H1 (cell line): ENCODE measurements at regions not wholly inside any gene's neighbourhood (a gene's known extent, or its start where the extent isn't known, plus 50 kb on each side); places are given as distances from the start of the nearest gene placed in this dataset.

ENCODE experiments used
- CTCF ChIA-PET: fragments of 300-600 bp; sonication (Branson Sonifier 250); formaldehyde crosslinking; loops from one replicate; lab custom pipeline; 2021; ENCODE audit not compliant: partially characterized antibody; lab: Charles Lee
- POLR2A ChIA-PET: fragments of 300-600 bp; sonication (Branson Sonifier 250); formaldehyde crosslinking; loops from one replicate; lab custom pipeline; 2021; ENCODE audit warnings: inconsistent platforms; ENCODE audit not compliant: partially characterized antibody; lab: Charles Lee
- DNase-seq, 2 experiments: peaks; one replicate each; pipeline versions ENCODE4 v3.0.0 to v3.0.0-alpha.2; 2010 to 2022; ENCODE audit warnings: low spot score in 2 of 2, low read depth in 1 of 2, mixed read lengths in 1 of 2
- FAIRE-seq: peaks from 2 replicates; lab custom pipeline; 2011; peaks lifted over from hg19 to GRCh38; lab: Jason Lieb, UNC
- H2AFZ ChIP-seq: 2 replicates; pipeline ENCODE4 v1.8.1; 2012; ENCODE audit warnings: low read length, inconsistent platforms
- H2AK5ac ChIP-seq: 2 replicates; pipeline ENCODE4 v1.6.1; 2013; ENCODE audit warnings: low read depth, low read length
- H2BK120ac ChIP-seq: replicated peaks from 2 replicates; pipeline ENCODE3; 2013; ENCODE audit warnings: low read depth, low read length, inconsistent platforms
- H2BK12ac ChIP-seq: 2 replicates; pipeline ENCODE4 v1.6.1; 2013; ENCODE audit warnings: low read depth, low read length
- H2BK15ac ChIP-seq: 2 replicates; pipeline ENCODE4 v1.6.1; 2013; ENCODE audit warnings: low read length
- H2BK20ac ChIP-seq: 2 replicates; pipeline ENCODE4 v1.6.1; 2013; ENCODE audit warnings: low read length
- H2BK5ac ChIP-seq: 2 replicates; pipeline ENCODE4 v1.6.1; 2013; ENCODE audit warnings: low read depth, low read length
- H3K14ac ChIP-seq: 2 replicates; pipeline ENCODE4 v1.6.1; 2013; ENCODE audit warnings: inconsistent platforms; ENCODE audit not compliant: insufficient read length
- H3K18ac ChIP-seq: 2 replicates; pipeline ENCODE4 v1.6.1; 2013; ENCODE audit warnings: low read length; ENCODE audit errors: extremely low read depth
- H3K23ac ChIP-seq: 2 replicates; pipeline ENCODE4 v1.6.1; 2013; ENCODE audit warnings: inconsistent platforms; ENCODE audit not compliant: insufficient read length
- H3K23me2 ChIP-seq: 2 replicates; pipeline ENCODE4 v1.6.1; 2013; ENCODE audit warnings: low read depth, low read length
- H3K27ac ChIP-seq: 2 replicates; pipeline ENCODE4 v1.6.1; 2011; ENCODE audit warnings: low read depth, low read length, inconsistent platforms
- H3K27me3 ChIP-seq, 4 experiments: replicated peaks in 1 of 4; 1 replicate in 1 of 4; 2 replicates in 3 of 4; pipeline versions ENCODE4 v1.6.1 to v1.8.1; 2011 to 2013; ENCODE audit warnings: low read length in 3 of 4, mild to moderate bottlenecking in 3 of 4, inconsistent platforms in 2 of 4, mixed read lengths in 2 of 4, moderate library complexity in 1 of 4; ENCODE audit not compliant: control insufficient read depth in 3 of 4, insufficient read depth in 3 of 4; ENCODE audit errors: extremely low read depth in 1 of 4
- H3K36me3 ChIP-seq, 4 experiments: 2 replicates each; pipeline versions ENCODE4 v1.6.1 to v1.8.1; 2011 to 2013; ENCODE audit warnings: mild to moderate bottlenecking in 4 of 4, low read length in 3 of 4, moderate library complexity in 2 of 4, control low read depth in 1 of 4, inconsistent platforms in 1 of 4; ENCODE audit not compliant: insufficient read depth in 4 of 4, control insufficient read depth in 2 of 4
- H3K4ac ChIP-seq: replicated peaks from 2 replicates; pipeline ENCODE3; 2013; ENCODE audit warnings: low read length, low read depth, mixed read lengths, inconsistent platforms; ENCODE audit not compliant: insufficient read length
- H3K4me1 ChIP-seq, 4 experiments: replicated peaks in 1 of 4; 1 replicate in 1 of 4; 2 replicates in 3 of 4; pipeline versions ENCODE4 v1.6.1 to v1.8.1; 2011 to 2013; ENCODE audit warnings: low read length in 3 of 4, inconsistent platforms in 2 of 4, mixed read lengths in 1 of 4; ENCODE audit not compliant: insufficient read depth in 4 of 4, control insufficient read depth in 3 of 4
- H3K4me2 ChIP-seq, 2 experiments: 2 replicates each; pipeline versions ENCODE4 v1.6.1 to v1.8.1; 2011 to 2013; ENCODE audit warnings: low read depth in 2 of 2, low read length in 2 of 2, control low read depth in 1 of 2, inconsistent platforms in 1 of 2, mild to moderate bottlenecking in 1 of 2; ENCODE audit not compliant: insufficient read depth in 1 of 2
- H3K4me3 ChIP-seq, 4 experiments: fragments of 200-600, 300-600 bp in 1 of 4; sonication (generic), shearing (Covaris generic), sonication (Bioruptor Twin) in 1 of 4; 2 replicates each; pipeline versions ENCODE4 v1.5.1 to v1.8.1; 2011 to 2016; ENCODE audit warnings: low read length in 4 of 4, low read depth in 3 of 4, control low read depth in 2 of 4, inconsistent platforms in 2 of 4, mild to moderate bottlenecking in 2 of 4, mixed read lengths in 1 of 4, moderate library complexity in 1 of 4; ENCODE audit not compliant: insufficient read depth in 2 of 4; ENCODE audit errors: extremely low read depth in 1 of 4
- H3K56ac ChIP-seq: replicated peaks from 2 replicates; pipeline ENCODE3; 2013; ENCODE audit warnings: low read depth, mild to moderate bottlenecking, mixed read lengths, low read length, inconsistent platforms; ENCODE audit not compliant: insufficient read length
- H3K79me1 ChIP-seq: 2 replicates; pipeline ENCODE4 v1.6.1; 2013; ENCODE audit warnings: low read depth, low read length, control low read depth
- H3K79me2 ChIP-seq, 2 experiments: 2 replicates each; pipeline versions ENCODE4 v1.6.1 to v1.8.1; 2012 to 2013; ENCODE audit warnings: low read length in 2 of 2, mild to moderate bottlenecking in 2 of 2, inconsistent platforms in 1 of 2; ENCODE audit not compliant: insufficient read depth in 2 of 2, control insufficient read depth in 1 of 2
- H3K9ac ChIP-seq, 4 experiments: replicated peaks in 1 of 4; 1 replicate in 1 of 4; 2 replicates in 3 of 4; pipeline versions ENCODE4 v1.6.1 to v1.8.1; 2011 to 2013; ENCODE audit warnings: low read depth in 3 of 4, low read length in 3 of 4, control low read depth in 2 of 4, mild to moderate bottlenecking in 2 of 4, moderate library complexity in 2 of 4, inconsistent platforms in 1 of 4; ENCODE audit errors: extremely low read depth in 1 of 4
- H3K9me3 ChIP-seq, 2 experiments: 2 replicates each; pipeline versions ENCODE4 v1.6.1 to v1.8.1; 2012 to 2013; ENCODE audit warnings: mild to moderate bottlenecking in 2 of 2, moderate library complexity in 2 of 2, control low read depth in 1 of 2, inconsistent platforms in 1 of 2, low read depth in 1 of 2, low read length in 1 of 2, mixed read lengths in 1 of 2; ENCODE audit not compliant: insufficient read depth in 2 of 2
- H4K20me1 ChIP-seq, 2 experiments: replicated peaks in 1 of 2; 2 replicates each; pipeline versions ENCODE3 to v1.8.1; 2011 to 2013; ENCODE audit warnings: inconsistent platforms in 2 of 2, low read length in 2 of 2, mild to moderate bottlenecking in 1 of 2; ENCODE audit not compliant: insufficient read depth in 2 of 2, control insufficient read depth in 1 of 2
- H4K5ac ChIP-seq: 2 replicates; pipeline ENCODE4 v1.6.1; 2013; ENCODE audit warnings: low read length, low read depth, mixed read lengths, inconsistent platforms; ENCODE audit not compliant: insufficient read length
- H4K8ac ChIP-seq: 2 replicates; pipeline ENCODE4 v1.8.0; 2013; ENCODE audit warnings: mild to moderate bottlenecking, moderate library complexity, low read length, inconsistent platforms; ENCODE audit not compliant: insufficient read depth; ENCODE audit errors: extremely low read depth
- H4K91ac ChIP-seq: replicated peaks from 2 replicates; pipeline ENCODE3; 2013; ENCODE audit warnings: low read length, mixed read lengths, inconsistent platforms; ENCODE audit not compliant: insufficient read length
- CBX8 ChIP-seq: fragments of 300-800, 300-1000 bp; sonication (generic); IDR thresholded peaks from 2 replicates; pipeline ENCODE4 v1.7.1; 2016; ENCODE audit warnings: low read depth, low read length, borderline replicate concordance
- E2F6 ChIP-seq: IDR thresholded peaks from 2 replicates; pipeline ENCODE4 v1.6.1; 2012; ENCODE audit warnings: inconsistent platforms
- GTF2F1 ChIP-seq: IDR thresholded peaks from 2 replicates; pipeline ENCODE4 v1.6.1; 2012; ENCODE audit warnings: low read depth, low read length, improper control_type of control experiment, borderline replicate concordance
- JUN ChIP-seq: IDR thresholded peaks from 2 replicates; pipeline ENCODE4 v1.6.1; 2011; ENCODE audit warnings: low read depth, mild to moderate bottlenecking, improper control_type of control experiment, low read length
- POLR2A ChIP-seq, 2 experiments: IDR thresholded peaks; 1 replicate in 1 of 2; 2 replicates in 1 of 2; pipeline ENCODE4 v1.6.1; 2011; ENCODE audit warnings: low read depth in 2 of 2, low read length in 2 of 2, mild to moderate bottlenecking in 2 of 2; ENCODE audit errors: control extremely low read depth in 1 of 2
- SP4 ChIP-seq: IDR thresholded peaks from 2 replicates; pipeline ENCODE4 v1.6.1; 2012; ENCODE audit warnings: low read length, inconsistent platforms
- TEAD4 ChIP-seq: IDR thresholded peaks from 2 replicates; pipeline ENCODE4 v1.6.1; 2012; ENCODE audit warnings: low read depth, low read length, inconsistent platforms, mixed read lengths
- WGBS, 2 experiments: shearing (Covaris generic) in 1 of 2; methylation state at CpG; one replicate each; pipeline versions ENCODE4 v1.1.6 to v1.1.7; 2013 to 2015; ENCODE audit warnings: low lambda C conversion rate in 2 of 2, mixed read lengths in 2 of 2, inconsistent platforms in 1 of 2, low coverage in 1 of 2, missing lambda C conversion rate in 1 of 2; ENCODE audit not compliant: insufficient replicate concordance in 2 of 2, insufficient coverage in 1 of 2, insufficient read length in 1 of 2; ENCODE audit errors: extremely low coverage in 1 of 2, missing lambda C conversion rate in 1 of 2; 5-methylcytosine and 5-hydroxymethylcytosine counted together

- no peak overlapping the region for H4K8ac ChIP-seq
- no peak overlapping the region for H2AFZ ChIP-seq
- no peaks in the 10 kb centered on the region for H3K23me2 ChIP-seq
- ChIA-PET POLR2A (no interaction called here), CTCF (interaction anchor here (1.0 to 1.2 kb wide), 3 partner anchors 9 to 224 kb away, joined by 3 to 4 read pairs (median 3); no protein-coding TSS in a partner anchor)
- DNase-seq, result peak in 1 of 2 experiments; percentile 48
- no peak overlapping the region for H3K56ac ChIP-seq
- no peaks in the 10 kb centered on the region for H3K79me1 ChIP-seq
- H3K36me3 ChIP-seq, result no peaks in the 10 kb centered on the region
- H3K4me2 ChIP-seq, result peak overlapping the region in 1 of 2 experiments; percentile 34; a peak in 2 of 4 replicates
- no peaks in the 10 kb centered on the region for H3K79me2 ChIP-seq
- TF ChIP-seq E2F6 (peak; percentile 61), TEAD4 (no peak), POLR2A (IDR thresholded peaks at IDR 0.05; ENCODE audit: control extremely low read depth in 1 of 2, low read depth in 2 of 2, low read length in 2 of 2) (no peak), CBX8 (no peak), JUN (no peak), GTF2F1 (no peak), SP4 (no peak)
- TF ChIP-seq, all 59 proteins: peak for 1
- no peak overlapping the region for H3K23ac ChIP-seq
- H3K9me3 ChIP-seq, result no peaks in the 10 kb centered on the region
- no peak overlapping the region for H2AK5ac ChIP-seq
- no peak overlapping the region for H3K14ac ChIP-seq
- no peaks in the 10 kb centered on the region; a peak in 1 of 7 replicates for H3K27me3 ChIP-seq
- peak overlapping the region in 1 of 4 experiments; percentile 14; a peak in 1 of 8 replicates for H3K4me3 ChIP-seq
- H3K4me1 ChIP-seq, result peaks cover 0 to 9% (median 3%) of the 10 kb centered on the region in 4 experiments; a peak in 5 of 7 replicates
- H2BK20ac ChIP-seq, result no peak overlapping the region
- H3K4ac ChIP-seq, result no peak overlapping the region
- no peak overlapping the region for H3K27ac ChIP-seq
- no peak overlapping the region for H2BK12ac ChIP-seq
- no peak overlapping the region for H3K18ac ChIP-seq
- no peak overlapping the region for H4K5ac ChIP-seq
- WGBS, 2 experiments, result 56% methylated on average over 11 of the region's 11 CpGs; no CpG with 5 or more reads in 1 of the 2 experiments
- H4K91ac ChIP-seq, result no peak overlapping the region
- H4K20me1 ChIP-seq, result no peaks in the 10 kb centered on the region
- no peak overlapping the region for H2BK120ac ChIP-seq
- no peak overlapping the region for H2BK5ac ChIP-seq
- FAIRE-seq, result no peak
- H3K9ac ChIP-seq, result no peak overlapping the region
- H2BK15ac ChIP-seq, result no peak overlapping the region
These were observed 423.4 kb downstream of the CD83 start for GRCh38 chr6:14540810-14541540.
